ENCODE measurements at regions not wholly inside any gene's neighbourhood (a gene's known extent, or its start where the extent isn't known, plus 50 kb on each side); places are given as distances from the start of the nearest gene placed in this dataset.

DNA sequence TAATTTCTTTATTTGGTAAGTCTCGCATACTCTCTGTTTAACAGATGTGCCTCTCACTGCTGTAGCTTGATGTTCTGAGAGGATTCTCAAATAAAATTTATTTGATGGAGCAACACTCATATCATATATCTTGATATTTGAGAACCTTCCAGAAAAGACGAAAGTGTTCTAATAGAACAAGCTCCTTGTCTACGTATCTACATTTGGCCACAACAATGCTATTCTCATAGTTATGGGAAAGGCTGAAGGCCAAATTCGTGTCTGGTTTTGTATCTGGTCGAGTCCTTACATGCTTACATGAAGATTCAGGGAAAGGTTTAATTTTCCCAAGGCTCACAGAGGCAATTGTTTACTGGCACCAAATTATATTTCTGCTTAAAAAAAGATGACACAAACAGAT, 186.7 kb upstream of the SLC38A2 start:
- TF ChIP-seq SUZ12 (IDR thresholded peaks at IDR 0.05), result no peak
- no peak for TF ChIP-seq ELF4 (IDR thresholded peaks at IDR 0.05)
- no peak for TF ChIP-seq BHLHE40 (IDR thresholded peaks at IDR 0.05; ENCODE audit: borderline replicate concordance)
- no peak for TF ChIP-seq LEF1 (IDR thresholded peaks at IDR 0.05; ENCODE audit: borderline replicate concordance)
- TF ChIP-seq FOXM1 (IDR thresholded peaks at IDR 0.05; ENCODE audit: borderline replicate concordance), result no peak
- TF ChIP-seq NFRKB (IDR thresholded peaks at IDR 0.05), result no peak
- no peak for TF ChIP-seq PKNOX1 (IDR thresholded peaks at IDR 0.05)

Measured in HEK293T (cell line).